H1 (cell line): ENCODE measurements at regions not wholly inside any gene's neighbourhood (a gene's known extent, or its start where the extent isn't known, plus 50 kb on each side); places are given as distances from the start of the nearest gene placed in this dataset.

Experiments
- CTCF ChIA-PET: fragments of 300-600 bp; sonication (Branson Sonifier 250); formaldehyde crosslinking; loops from one replicate; lab custom pipeline; 2021; ENCODE audit not compliant: partially characterized antibody; lab: Charles Lee
- POLR2A ChIA-PET: fragments of 300-600 bp; sonication (Branson Sonifier 250); formaldehyde crosslinking; loops from one replicate; lab custom pipeline; 2021; ENCODE audit warnings: inconsistent platforms; ENCODE audit not compliant: partially characterized antibody; lab: Charles Lee
- DNase-seq, 2 experiments: peaks; one replicate each; pipeline versions ENCODE4 v3.0.0 to v3.0.0-alpha.2; 2010 to 2022; ENCODE audit warnings: low spot score in 2 of 2, low read depth in 1 of 2, mixed read lengths in 1 of 2
- FAIRE-seq: peaks from 2 replicates; lab custom pipeline; 2011; peaks lifted over from hg19 to GRCh38; lab: Jason Lieb, UNC
- H2AFZ ChIP-seq: 2 replicates; pipeline ENCODE4 v1.8.1; 2012; ENCODE audit warnings: low read length, inconsistent platforms
- H2AK5ac ChIP-seq: 2 replicates; pipeline ENCODE4 v1.6.1; 2013; ENCODE audit warnings: low read depth, low read length
- H2BK120ac ChIP-seq: replicated peaks from 2 replicates; pipeline ENCODE3; 2013; ENCODE audit warnings: low read depth, low read length, inconsistent platforms
- H2BK12ac ChIP-seq: 2 replicates; pipeline ENCODE4 v1.6.1; 2013; ENCODE audit warnings: low read depth, low read length
- H2BK15ac ChIP-seq: 2 replicates; pipeline ENCODE4 v1.6.1; 2013; ENCODE audit warnings: low read length
- H2BK20ac ChIP-seq: 2 replicates; pipeline ENCODE4 v1.6.1; 2013; ENCODE audit warnings: low read length
- H2BK5ac ChIP-seq: 2 replicates; pipeline ENCODE4 v1.6.1; 2013; ENCODE audit warnings: low read depth, low read length
- H3K14ac ChIP-seq: 2 replicates; pipeline ENCODE4 v1.6.1; 2013; ENCODE audit warnings: inconsistent platforms; ENCODE audit not compliant: insufficient read length
- H3K18ac ChIP-seq: 2 replicates; pipeline ENCODE4 v1.6.1; 2013; ENCODE audit warnings: low read length; ENCODE audit errors: extremely low read depth
- H3K23ac ChIP-seq: 2 replicates; pipeline ENCODE4 v1.6.1; 2013; ENCODE audit warnings: inconsistent platforms; ENCODE audit not compliant: insufficient read length
- H3K23me2 ChIP-seq: 2 replicates; pipeline ENCODE4 v1.6.1; 2013; ENCODE audit warnings: low read depth, low read length
- H3K27ac ChIP-seq: 2 replicates; pipeline ENCODE4 v1.6.1; 2011; ENCODE audit warnings: low read depth, low read length, inconsistent platforms
- H3K27me3 ChIP-seq, 4 experiments: replicated peaks in 1 of 4; 1 replicate in 1 of 4; 2 replicates in 3 of 4; pipeline versions ENCODE4 v1.6.1 to v1.8.1; 2011 to 2013; ENCODE audit warnings: low read length in 3 of 4, mild to moderate bottlenecking in 3 of 4, inconsistent platforms in 2 of 4, mixed read lengths in 2 of 4, moderate library complexity in 1 of 4; ENCODE audit not compliant: control insufficient read depth in 3 of 4, insufficient read depth in 3 of 4; ENCODE audit errors: extremely low read depth in 1 of 4
- H3K36me3 ChIP-seq, 4 experiments: 2 replicates each; pipeline versions ENCODE4 v1.6.1 to v1.8.1; 2011 to 2013; ENCODE audit warnings: mild to moderate bottlenecking in 4 of 4, low read length in 3 of 4, moderate library complexity in 2 of 4, control low read depth in 1 of 4, inconsistent platforms in 1 of 4; ENCODE audit not compliant: insufficient read depth in 4 of 4, control insufficient read depth in 2 of 4
- H3K4ac ChIP-seq: replicated peaks from 2 replicates; pipeline ENCODE3; 2013; ENCODE audit warnings: low read length, low read depth, mixed read lengths, inconsistent platforms; ENCODE audit not compliant: insufficient read length
- H3K4me1 ChIP-seq, 4 experiments: replicated peaks in 1 of 4; 1 replicate in 1 of 4; 2 replicates in 3 of 4; pipeline versions ENCODE4 v1.6.1 to v1.8.1; 2011 to 2013; ENCODE audit warnings: low read length in 3 of 4, inconsistent platforms in 2 of 4, mixed read lengths in 1 of 4; ENCODE audit not compliant: insufficient read depth in 4 of 4, control insufficient read depth in 3 of 4
- H3K4me2 ChIP-seq, 2 experiments: 2 replicates each; pipeline versions ENCODE4 v1.6.1 to v1.8.1; 2011 to 2013; ENCODE audit warnings: low read depth in 2 of 2, low read length in 2 of 2, control low read depth in 1 of 2, inconsistent platforms in 1 of 2, mild to moderate bottlenecking in 1 of 2; ENCODE audit not compliant: insufficient read depth in 1 of 2
- H3K4me3 ChIP-seq, 4 experiments: fragments of 200-600, 300-600 bp in 1 of 4; sonication (generic), shearing (Covaris generic), sonication (Bioruptor Twin) in 1 of 4; 2 replicates each; pipeline versions ENCODE4 v1.5.1 to v1.8.1; 2011 to 2016; ENCODE audit warnings: low read length in 4 of 4, low read depth in 3 of 4, control low read depth in 2 of 4, inconsistent platforms in 2 of 4, mild to moderate bottlenecking in 2 of 4, mixed read lengths in 1 of 4, moderate library complexity in 1 of 4; ENCODE audit not compliant: insufficient read depth in 2 of 4; ENCODE audit errors: extremely low read depth in 1 of 4
- H3K56ac ChIP-seq: replicated peaks from 2 replicates; pipeline ENCODE3; 2013; ENCODE audit warnings: low read depth, mild to moderate bottlenecking, mixed read lengths, low read length, inconsistent platforms; ENCODE audit not compliant: insufficient read length
- H3K79me1 ChIP-seq: 2 replicates; pipeline ENCODE4 v1.6.1; 2013; ENCODE audit warnings: low read depth, low read length, control low read depth
- H3K79me2 ChIP-seq, 2 experiments: 2 replicates each; pipeline versions ENCODE4 v1.6.1 to v1.8.1; 2012 to 2013; ENCODE audit warnings: low read length in 2 of 2, mild to moderate bottlenecking in 2 of 2, inconsistent platforms in 1 of 2; ENCODE audit not compliant: insufficient read depth in 2 of 2, control insufficient read depth in 1 of 2
- H3K9ac ChIP-seq, 4 experiments: replicated peaks in 1 of 4; 1 replicate in 1 of 4; 2 replicates in 3 of 4; pipeline versions ENCODE4 v1.6.1 to v1.8.1; 2011 to 2013; ENCODE audit warnings: low read depth in 3 of 4, low read length in 3 of 4, control low read depth in 2 of 4, mild to moderate bottlenecking in 2 of 4, moderate library complexity in 2 of 4, inconsistent platforms in 1 of 4; ENCODE audit errors: extremely low read depth in 1 of 4
- H3K9me3 ChIP-seq, 2 experiments: 2 replicates each; pipeline versions ENCODE4 v1.6.1 to v1.8.1; 2012 to 2013; ENCODE audit warnings: mild to moderate bottlenecking in 2 of 2, moderate library complexity in 2 of 2, control low read depth in 1 of 2, inconsistent platforms in 1 of 2, low read depth in 1 of 2, low read length in 1 of 2, mixed read lengths in 1 of 2; ENCODE audit not compliant: insufficient read depth in 2 of 2
- H4K20me1 ChIP-seq, 2 experiments: replicated peaks in 1 of 2; 2 replicates each; pipeline versions ENCODE3 to v1.8.1; 2011 to 2013; ENCODE audit warnings: inconsistent platforms in 2 of 2, low read length in 2 of 2, mild to moderate bottlenecking in 1 of 2; ENCODE audit not compliant: insufficient read depth in 2 of 2, control insufficient read depth in 1 of 2
- H4K5ac ChIP-seq: 2 replicates; pipeline ENCODE4 v1.6.1; 2013; ENCODE audit warnings: low read length, low read depth, mixed read lengths, inconsistent platforms; ENCODE audit not compliant: insufficient read length
- H4K8ac ChIP-seq: 2 replicates; pipeline ENCODE4 v1.8.0; 2013; ENCODE audit warnings: mild to moderate bottlenecking, moderate library complexity, low read length, inconsistent platforms; ENCODE audit not compliant: insufficient read depth; ENCODE audit errors: extremely low read depth
- H4K91ac ChIP-seq: replicated peaks from 2 replicates; pipeline ENCODE3; 2013; ENCODE audit warnings: low read length, mixed read lengths, inconsistent platforms; ENCODE audit not compliant: insufficient read length
- NRF1 ChIP-seq: IDR thresholded peaks from 2 replicates; pipeline ENCODE4 v1.6.1; 2011; ENCODE audit warnings: mild to moderate bottlenecking, low read depth, low read length, improper control_type of control experiment
- RAD21 ChIP-seq, 2 experiments: IDR thresholded peaks in 1 of 2; conservative IDR thresholded peaks in 1 of 2; 2 replicates each; pipeline ENCODE4 v1.6.1; 2011; ENCODE audit warnings: low read depth in 2 of 2, low read length in 2 of 2, improper control_type of control experiment in 1 of 2, inconsistent platforms in 1 of 2, mild to moderate bottlenecking in 1 of 2, moderate library complexity in 1 of 2
- SUZ12 ChIP-seq: fragments of 200-600 bp; sonication (generic); IDR thresholded peaks from 2 replicates; pipeline ENCODE4 v1.6.1; 2012; ENCODE audit warnings: mild to moderate bottlenecking, inconsistent platforms, low read length, moderate library complexity, mixed read lengths
- WGBS, 2 experiments: shearing (Covaris generic) in 1 of 2; methylation state at CpG; one replicate each; pipeline versions ENCODE4 v1.1.6 to v1.1.7; 2013 to 2015; ENCODE audit warnings: low lambda C conversion rate in 2 of 2, mixed read lengths in 2 of 2, inconsistent platforms in 1 of 2, low coverage in 1 of 2, missing lambda C conversion rate in 1 of 2; ENCODE audit not compliant: insufficient replicate concordance in 2 of 2, insufficient coverage in 1 of 2, insufficient read length in 1 of 2; ENCODE audit errors: extremely low coverage in 1 of 2, missing lambda C conversion rate in 1 of 2; 5-methylcytosine and 5-hydroxymethylcytosine counted together
- TF ChIP-seq, protein P1 (sequence below): IDR thresholded peaks from 2 replicates; pipeline ENCODE4 v1.6.1; 2012; ENCODE audit warnings: inconsistent platforms

DNA sequence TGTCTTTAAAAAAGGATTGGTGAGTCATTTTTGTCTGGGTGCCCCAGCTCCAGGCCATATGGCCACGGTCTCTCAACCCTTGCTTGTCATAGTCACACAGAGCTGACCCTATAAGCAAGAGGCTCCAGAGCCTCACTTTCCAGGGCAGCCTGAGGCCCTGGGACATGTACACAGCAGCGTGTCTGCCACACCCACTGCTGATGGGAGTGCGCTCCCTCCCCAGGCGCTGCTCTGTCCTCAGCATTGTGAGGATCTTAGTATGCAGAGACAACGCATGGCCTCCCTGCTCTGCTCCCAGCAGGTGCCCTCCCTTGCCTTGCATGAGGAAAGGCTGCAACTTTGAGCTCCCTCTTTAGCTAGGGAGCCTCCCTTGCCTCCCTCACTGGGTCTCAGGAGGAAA lies 80.8 kb upstream of the CRHR1 start:
- Histone ChIP-seq H3K79me2 (no peaks in the 10 kb centered on the region), H3K4me2 (no peak overlapping the region), H3K14ac (no peak overlapping the region), H2BK5ac (no peak overlapping the region), H2AFZ (no peak overlapping the region), H3K9me3 (no peaks in the 10 kb centered on the region), H3K36me3 (no peaks in the 10 kb centered on the region), H3K23me2 (no peaks in the 10 kb centered on the region; the same call in 1 of the 2 replicates), H2BK20ac (no peak overlapping the region), H3K4me3 (no peak overlapping the region), H3K27me3 (peaks cover 0 to 2% (median 0%) of the 10 kb centered on the region in 4 experiments; a peak in 2 of 7 replicates), H3K23ac (no peak overlapping the region), H4K20me1 (peaks cover 2 to 4% of the 10 kb centered on the region in 2 experiments), H3K79me1 (no peaks in the 10 kb centered on the region), H2AK5ac (no peak overlapping the region), H2BK15ac (no peak overlapping the region), H2BK120ac (no peak overlapping the region), H3K18ac (no peak overlapping the region), H4K5ac (no peak overlapping the region), H3K9ac (no peak overlapping the region), H4K91ac (no peak overlapping the region), H3K27ac (no peak overlapping the region), H3K56ac (no peak overlapping the region), H3K4ac (no peak overlapping the region), H2BK12ac (no peak overlapping the region), H3K4me1 (peaks cover 0 to 6% (median 3%) of the 10 kb centered on the region in 4 experiments; a peak in 5 of 7 replicates), H4K8ac (no peak overlapping the region)
- TF ChIP-seq SUZ12 = no peak
- no peak for TF ChIP-seq RAD21 (IDR thresholded peaks at IDR 0.05 in 1 of 2, conservative IDR thresholded peaks at IDR 0.05 in 1 of 2; ENCODE audit: low read depth in 2 of 2, low read length in 2 of 2)
- TF ChIP-seq, protein P1, sequence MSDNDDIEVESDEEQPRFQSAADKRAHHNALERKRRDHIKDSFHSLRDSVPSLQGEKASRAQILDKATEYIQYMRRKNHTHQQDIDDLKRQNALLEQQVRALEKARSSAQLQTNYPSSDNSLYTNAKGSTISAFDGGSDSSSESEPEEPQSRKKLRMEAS = 0 out of 2 replicates have a peak, but pooled peaks have one; percentile 19
- no peak for TF ChIP-seq NRF1
- ChIA-PET CTCF (interaction anchor here (1.1 to 7.4 kb wide), 6 partner anchors 18 to 268 kb away, joined by 3 to 35 read pairs (median 4); no protein-coding TSS in a partner anchor), POLR2A (no interaction called here)
- FAIRE-seq = no peak
- DNase-seq = no peak
- WGBS, 2 experiments = 66% methylated on average over 5 of the region's 5 CpGs; no CpG with 5 or more reads in 1 of the 2 experiments
